NOMO-1 treated with DMSO at 0.1 percent for 48 hours (cell line): ENCODE measurements at regions not wholly inside any gene's neighbourhood (a gene's known extent, or its start where the extent isn't known, plus 50 kb on each side); places are given as distances from the start of the nearest gene placed in this dataset.
A peak's percentile ranks its signal among the peaks of the same experiment; 100 is the strongest.
"Not testable (repeated sequence)": the region's sequence is repeated elsewhere in the genome, so short reads cannot be mapped to it uniquely, and the experiment has no call there.

ENCODE experiments used
- DNase-seq: peaks from one replicate; lab custom pipeline; 2025; ENCODE audit not compliant: unreplicated experiment; lab: John Stamatoyannopoulos, UW

DNA sequence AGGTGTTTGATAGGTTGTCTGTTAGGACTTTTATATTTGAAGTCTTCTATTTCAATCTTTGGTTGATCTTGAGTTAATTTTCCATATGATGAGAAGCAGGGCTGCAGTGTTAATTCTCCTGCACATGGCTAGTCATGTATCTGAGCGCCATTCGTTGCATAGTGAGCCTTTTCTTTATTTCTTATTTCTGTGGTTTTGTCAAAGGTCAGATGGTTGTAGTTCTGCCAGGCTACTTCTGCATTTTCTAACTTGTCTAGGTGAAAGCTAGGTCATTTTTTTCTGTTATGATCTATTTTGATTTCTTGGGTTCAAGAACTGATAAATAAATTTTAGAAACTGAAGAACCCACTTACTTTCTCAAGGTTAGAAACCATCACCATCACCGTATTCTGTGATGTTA is 56.7 kb downstream of the CCDC74A start:
- DNase-seq: peak; percentile 64

DNA sequence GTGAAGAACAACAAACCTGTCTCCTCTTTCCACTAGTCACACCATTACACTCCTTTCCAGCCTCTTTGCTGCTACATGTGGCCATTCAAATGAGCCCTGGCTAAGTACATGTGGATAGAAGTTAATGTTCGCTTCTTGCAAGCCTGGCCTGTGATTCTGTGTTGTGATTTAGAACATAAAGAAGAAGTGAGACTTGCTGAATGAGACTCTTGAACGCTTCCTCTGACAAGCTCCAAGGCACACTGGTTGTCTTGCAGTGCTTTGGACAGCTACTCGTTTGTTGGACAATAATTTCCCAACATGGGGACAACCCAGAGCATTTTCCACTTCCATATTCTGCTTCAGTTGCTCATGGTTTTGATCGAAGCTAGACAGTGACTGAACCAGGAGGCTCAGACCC is 57.3 kb downstream of the CCDC74A start:
- peak; percentile 82 for DNase-seq

DNA sequence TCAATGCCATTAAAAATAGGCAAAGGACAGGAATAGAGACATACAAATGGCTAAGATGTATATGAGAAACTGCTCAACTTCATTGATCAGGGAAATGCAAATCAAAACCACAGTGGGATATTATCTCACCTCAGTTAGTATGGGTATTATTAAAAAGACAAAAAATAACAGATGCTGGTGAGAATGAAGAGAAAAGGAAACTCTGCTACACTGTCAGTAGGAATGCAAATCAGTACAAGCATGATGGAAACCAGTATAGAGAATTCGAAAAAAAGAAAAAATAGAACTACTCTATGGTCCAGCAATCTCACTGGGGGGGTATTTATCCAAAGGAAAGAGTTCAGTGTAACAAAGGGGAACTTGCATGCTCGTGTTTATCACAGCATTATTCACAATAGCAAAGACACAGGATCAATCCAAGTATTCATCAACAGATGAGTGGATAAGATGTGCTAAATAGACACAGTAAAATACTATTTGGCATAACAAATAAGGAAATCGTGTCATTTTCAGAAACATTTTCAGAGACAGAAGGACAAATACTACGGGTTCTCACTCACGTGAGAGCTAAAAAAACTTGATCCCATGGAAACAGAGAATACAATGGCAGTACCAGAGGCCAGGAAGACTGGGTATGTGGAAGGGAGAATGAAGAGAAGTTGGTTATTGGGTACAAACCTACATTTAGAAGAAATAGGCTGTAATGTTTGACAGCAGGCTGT is 60.6 kb downstream of the CCDC74A start:
- DNase-seq: no peak

DNA sequence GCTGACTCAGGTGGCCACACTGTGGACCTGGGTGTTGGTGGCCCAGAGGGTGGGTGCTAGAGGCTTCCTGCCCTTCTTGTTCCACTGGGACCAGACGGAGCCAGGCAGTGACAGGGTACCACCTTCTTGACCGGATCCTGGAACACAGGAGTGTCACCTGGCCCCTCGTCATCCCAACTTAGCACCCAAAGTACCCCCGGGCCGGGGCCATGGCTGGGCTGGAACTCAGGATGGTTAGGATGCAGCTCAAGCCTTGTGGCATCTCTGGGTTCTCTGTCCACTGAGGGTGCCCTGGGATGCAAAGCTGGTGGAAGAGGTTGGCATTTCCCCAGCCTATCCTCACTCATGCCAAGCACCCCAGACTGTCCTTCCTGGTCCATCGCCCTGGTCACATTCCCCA is 61.4 kb downstream of the CCDC74A start:
- not testable (repeated sequence) for DNase-seq

DNA sequence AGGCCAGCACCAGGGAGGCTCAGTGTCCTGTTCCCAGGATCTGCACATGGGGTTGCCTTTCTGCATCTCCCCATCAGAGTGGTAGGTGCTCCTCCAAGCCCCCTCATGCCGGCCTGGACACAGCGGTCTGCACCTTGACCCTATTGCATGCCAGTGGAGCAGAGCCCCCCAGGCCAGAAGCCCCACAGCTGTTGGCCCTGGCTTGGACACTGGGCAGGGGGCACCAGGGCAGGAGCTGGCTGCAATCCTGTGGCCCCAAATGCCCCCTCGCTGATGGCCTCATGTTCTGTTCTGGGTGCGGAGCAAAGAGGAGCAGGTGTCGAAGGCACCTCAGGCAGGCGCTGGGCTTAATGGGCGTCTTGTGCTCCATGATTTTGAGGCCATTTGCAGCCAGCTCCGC is 62.7 kb downstream of the CCDC74A start:
- no peak for DNase-seq

DNA sequence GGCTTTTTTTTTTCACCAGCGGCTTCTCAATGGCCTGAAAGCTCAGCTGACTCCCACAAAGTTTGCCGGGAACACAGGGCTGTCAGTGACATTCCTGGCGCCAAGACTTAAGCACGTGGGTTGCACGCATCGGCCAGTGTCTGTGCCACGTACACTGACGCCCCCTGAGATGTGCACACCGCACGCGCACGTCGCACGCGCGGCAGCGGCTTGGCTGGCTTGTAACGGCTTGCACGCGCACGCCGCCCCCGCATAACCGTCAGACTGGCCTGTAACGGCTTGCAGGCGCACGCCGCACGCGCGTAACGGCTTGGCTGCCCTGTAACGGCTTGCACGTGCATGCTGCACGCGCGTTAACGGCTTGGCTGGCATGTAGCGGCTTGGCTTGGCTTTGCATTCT is 63.2 kb downstream of the CCDC74A start:
- no peak for DNase-seq

DNA sequence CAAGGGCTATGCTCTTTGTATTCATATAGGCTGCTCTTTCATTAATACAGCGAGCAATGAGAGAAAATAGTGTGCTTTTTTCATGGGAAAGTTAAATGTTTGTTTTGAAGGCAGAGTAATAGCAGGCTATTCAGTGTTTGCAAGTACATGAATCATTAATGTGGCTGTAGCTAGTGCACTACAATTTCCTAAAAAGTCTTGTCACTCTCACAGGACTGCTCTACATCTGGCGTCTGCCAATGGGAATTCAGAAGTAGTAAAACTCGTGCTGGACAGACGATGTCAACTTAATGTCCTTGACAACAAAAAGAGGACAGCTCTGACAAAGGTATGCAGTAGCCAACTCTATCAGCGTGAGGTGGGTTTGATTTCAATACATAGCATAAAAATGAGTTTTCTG is 68.9 kb downstream of the CCDC74A start:
- DNase-seq: not testable (repeated sequence)

DNA sequence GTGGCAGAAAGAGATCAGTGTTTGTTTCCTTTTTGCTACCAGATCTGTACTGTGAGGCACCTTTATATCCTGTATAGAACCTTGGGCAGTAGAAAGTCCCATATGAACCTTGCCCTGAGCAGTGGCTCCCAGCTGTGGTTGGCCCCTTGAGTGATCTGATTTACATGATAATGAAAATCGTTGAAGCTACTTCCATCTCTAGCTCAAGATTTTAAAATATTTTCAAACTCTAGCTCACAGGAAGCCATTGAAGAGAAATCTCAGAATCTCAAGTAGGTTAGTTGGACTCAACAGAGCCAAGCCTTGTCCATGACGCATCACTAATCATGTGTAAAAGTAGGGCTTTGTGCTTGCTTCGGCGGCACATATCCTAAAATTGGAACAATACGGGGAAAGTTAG is 74.8 kb downstream of the CCDC74A start:
- not testable (repeated sequence) for DNase-seq

DNA sequence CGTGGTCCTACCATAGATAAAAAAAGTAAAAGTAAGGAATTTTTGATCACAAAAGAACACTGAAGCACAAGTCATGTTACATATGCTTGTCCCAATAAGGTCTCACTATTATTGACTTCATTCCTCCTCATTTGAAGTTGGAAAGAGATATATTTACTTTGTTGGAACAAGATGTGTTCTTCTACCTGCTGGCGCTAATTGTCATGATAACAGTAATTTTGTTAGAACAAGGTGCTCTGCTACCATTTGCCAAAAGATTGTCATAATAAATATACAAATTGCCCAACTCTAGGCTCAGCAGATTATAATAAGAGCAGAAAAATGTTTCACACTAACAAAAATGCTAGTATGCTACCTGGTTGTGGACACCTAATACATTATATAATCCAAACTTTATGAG is 77.0 kb downstream of the CCDC74A start:
- DNase-seq: not testable (repeated sequence)

DNA sequence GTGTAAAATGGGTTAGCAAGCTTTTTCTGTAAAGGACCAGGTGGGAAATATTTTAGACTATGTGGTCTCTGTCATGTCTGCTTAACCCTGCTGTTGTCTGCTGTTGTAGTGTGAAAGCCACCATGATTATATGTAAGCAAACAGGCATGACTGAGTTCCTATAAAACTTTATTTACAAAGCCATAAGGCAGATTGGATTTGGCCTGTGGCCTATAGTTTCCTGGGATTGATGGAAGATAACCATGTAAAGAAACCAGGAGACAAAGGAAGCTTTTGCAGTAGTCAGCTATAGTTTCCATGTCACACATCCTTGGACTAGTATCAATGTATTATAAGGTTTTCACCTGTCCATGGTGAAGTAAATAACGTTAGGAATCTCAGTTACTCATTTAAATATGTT is 78.7 kb downstream of the CCDC74A start:
- DNase-seq: not testable (repeated sequence)

DNA sequence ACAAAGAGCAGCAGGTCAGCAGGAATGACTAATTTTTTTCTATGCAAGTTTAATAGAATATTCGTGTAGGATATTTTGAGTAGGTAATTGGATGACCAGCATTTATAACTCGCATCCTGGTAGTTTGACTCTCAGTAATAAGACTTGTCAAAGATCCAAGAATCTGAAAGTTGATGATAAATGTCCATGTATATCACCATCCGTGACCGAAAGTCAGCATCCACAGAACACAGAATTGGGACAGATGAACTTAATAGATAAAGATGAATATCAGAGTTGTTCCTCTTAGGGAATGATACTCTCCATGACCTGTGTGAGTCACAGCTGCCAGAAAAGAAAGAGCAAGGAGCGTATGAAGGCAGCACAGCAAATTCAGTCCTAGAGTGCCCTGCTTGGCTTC is 79.4 kb downstream of the CCDC74A start:
- DNase-seq: not testable (repeated sequence)

DNA sequence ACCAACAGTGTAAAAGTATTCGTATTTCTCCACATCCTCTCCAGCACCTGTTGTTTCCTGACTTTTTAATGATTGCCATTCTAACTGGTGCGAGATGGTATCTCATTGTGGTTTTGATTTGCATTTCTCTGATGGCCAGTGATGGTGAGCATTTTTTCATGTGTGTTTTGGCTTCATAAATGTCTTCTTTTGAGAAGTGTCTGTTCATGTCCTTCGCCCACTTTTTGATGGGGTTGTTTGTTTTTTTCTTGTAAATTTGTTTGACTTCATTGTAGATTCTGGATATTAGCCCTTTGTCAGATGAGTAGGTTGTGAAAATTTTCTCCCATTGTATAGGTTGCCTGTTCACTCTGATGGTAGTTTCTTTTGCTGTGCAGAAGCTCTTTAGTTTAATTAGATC is 86.9 kb downstream of the CCDC74A start:
- DNase-seq: not testable (repeated sequence)

DNA sequence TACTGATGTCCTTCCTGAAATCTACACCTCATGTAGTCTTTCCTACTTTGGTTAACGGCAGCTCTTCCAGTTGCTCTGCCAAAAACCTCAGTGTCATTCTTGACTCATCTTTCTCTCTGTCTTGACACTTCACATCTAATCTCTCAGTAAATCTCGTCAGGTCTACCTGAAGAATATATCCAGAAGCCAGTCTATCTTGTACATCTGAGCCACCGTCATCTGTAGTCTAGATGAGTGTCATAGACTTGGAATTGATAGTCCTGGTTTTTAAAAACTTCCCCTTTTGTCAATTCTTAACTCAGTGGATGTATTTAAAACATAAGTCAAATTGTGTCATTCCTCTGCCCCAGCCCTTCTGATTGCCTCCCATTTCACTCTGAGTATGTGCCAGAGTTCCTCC is 90.6 kb downstream of the CCDC74A start:
- peak; percentile 3 for DNase-seq

DNA sequence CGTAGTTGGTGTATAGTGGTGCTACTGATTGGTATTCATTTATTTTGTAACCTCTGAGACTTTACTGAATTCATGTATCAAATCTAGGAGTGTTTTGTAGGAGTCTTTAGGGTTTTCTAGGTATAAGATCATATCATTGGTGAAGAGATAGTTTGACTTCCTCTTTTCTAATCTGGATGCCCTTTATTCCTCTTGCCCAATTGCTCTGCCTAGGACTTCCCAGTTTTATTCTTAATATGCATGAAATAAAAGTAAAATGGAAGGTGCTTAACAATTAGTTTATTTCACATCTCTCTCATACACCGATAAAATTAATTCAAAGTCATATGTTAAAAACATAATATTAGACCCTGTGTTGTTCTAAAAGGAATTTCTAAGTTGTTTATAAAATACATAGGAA is 95.2 kb downstream of the CCDC74A start:
- peak; percentile 76 for DNase-seq

DNA sequence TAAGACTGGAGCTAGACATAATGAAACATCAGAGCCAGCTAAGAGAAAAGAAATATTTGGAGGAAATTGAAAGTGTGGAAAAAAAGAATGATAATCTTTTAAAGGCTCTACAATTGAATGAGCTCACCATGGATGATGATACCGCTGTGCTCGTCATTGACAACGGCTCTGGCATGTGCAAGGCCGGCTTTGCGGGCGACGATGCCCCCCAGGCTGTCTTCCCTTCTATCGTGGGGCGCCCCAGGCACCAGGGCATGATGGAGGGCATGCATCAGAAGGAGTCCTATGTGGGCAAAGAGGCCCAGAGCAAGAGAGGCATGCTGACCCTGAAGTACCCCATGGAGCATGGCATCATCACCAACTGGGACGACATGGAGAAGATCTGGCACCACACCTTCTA is 98.3 kb downstream of the CCDC74A start:
- not testable (repeated sequence) for DNase-seq

DNA sequence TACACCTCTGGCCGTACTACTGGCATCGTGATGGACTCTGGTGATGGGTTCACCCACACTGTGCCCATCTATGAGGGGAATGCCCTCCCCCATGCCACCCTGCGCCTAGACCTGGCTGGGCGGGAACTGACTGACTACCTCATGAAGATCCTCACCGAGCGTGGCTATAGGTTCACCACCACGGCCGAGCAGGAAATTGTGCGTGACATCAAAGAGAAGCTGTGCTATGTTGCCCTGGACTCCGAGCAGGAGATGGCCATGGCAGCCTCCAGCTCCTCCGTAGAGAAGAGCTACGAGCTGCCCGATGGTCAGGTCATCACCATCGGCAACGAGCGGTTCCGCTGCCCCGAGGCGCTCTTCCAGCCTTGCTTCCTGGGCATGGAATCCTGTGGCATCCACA is 98.9 kb downstream of the CCDC74A start:
- DNase-seq: not testable (repeated sequence)

DNA sequence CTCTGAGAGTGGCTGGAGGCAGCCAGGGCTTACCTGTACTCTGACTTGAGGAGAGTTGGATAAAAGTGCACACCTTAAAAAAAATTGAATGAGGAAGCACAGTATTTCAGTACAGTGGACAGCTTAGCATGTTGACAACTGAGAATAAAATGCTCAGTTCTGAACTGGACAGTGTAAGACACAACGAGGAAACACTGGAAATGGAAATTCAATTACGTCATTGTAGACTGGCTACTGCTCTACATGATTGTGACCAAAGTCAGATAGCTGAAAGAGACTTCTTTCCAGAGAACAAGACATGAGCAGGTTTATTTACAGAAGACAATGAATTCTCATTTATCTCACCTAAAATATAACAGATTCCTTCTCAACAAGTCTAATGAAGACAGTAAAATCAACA is 100.1 kb downstream of the CCDC74A start:
- DNase-seq: not testable (repeated sequence)

DNA sequence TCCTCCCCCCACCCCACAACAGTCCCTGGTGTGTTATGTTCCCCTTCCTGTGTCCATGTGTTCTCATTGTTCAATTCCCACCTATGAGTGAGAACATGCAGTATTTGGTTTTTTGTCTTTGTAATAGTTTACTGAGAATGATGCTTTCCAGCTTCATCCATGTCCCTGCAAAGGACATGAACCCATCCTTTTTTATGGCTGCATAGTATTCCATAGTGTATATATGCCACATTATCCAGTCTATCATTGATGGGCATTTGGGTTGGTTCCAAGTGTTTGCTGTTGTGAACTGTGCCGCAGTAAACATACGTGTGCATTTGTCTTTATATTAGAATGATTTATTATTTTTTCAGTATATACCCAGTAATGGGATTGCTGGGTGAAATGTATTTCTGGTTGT is 104.0 kb downstream of the CCDC74A start:
- not testable (repeated sequence) for DNase-seq

DNA sequence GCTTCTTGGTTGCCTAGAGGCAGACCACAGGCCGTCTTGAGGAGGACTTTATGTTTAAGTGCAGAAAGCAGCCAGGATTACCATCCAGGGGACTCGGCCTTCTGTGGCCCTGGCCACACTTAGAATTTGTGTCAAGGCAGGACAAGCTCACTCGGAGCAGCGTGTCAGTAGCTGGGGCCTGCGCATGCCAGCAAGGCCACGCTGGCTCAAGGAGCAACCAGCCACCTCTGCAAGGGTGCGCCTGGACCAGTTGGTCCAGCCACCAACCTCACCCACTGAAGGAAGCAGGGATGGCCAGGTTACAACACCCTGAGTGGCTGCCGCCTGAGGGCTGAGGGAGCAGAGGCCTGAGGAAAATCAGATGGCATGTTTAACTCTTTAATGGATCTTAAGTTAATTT is 105.7 kb downstream of the CCDC74A start:
- DNase-seq: not testable (repeated sequence)

DNA sequence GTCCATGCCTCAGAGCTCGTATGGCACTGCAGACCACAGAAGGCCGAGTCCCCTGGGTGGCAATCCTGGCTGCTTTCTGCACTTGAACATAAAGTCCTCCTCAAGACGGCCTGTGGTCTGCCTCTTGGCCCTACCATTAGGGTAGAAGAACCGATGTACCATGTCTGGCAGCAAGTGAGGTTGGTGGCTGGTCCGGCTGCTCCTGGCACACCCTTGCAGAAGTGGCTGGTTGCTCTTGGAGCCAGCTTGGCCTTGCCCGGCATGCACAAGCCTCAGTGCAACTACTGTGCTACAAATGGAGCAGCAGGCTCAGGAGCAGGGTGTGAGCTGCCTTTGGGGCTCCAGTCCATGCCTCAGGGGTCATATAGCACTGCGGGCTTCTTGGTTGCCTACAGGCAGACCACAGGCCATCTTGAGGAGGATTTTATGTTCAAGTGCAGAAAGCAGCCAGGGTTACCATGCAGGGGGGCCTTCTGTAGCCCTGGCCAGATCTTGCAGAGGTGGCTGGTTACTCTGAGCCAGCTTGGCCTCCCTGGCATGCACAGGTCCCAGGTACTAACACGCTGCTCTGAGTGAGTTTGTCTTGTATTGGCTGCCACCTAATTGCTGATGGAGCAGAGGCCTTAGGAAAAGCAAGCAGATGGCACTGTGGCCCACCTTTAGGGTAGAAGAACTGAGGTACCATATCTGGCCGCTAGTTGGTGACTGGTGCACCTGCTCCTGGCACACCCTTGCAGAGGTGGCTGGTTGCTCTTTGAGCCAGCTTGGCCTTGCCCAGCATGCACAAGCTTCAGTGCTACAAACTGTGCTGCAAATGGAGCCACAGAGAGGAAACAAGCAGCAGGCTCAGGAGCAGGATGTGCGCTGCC is 106.4 kb downstream of the CCDC74A start:
- not testable (repeated sequence) for DNase-seq

DNA sequence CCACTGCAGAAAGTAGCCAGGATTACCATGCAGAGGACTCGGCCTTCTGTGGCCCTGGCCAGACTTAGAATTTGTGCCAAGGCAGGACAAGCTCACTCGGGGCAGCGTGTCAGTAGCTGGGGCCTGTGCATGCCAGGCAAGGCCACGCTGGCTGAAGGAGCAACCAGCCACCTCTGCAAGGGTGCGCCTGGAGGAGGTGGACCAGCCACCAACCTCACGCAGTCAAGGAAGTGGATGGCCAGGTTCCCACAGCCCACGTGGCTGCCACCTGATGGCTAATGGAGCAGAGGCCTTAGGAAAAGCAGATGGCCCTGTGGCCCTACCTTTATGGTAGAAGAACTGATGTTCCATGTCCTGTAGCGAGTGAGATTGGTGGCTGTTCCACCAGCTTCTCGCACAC is 107.9 kb downstream of the CCDC74A start:
- no peak for DNase-seq

DNA sequence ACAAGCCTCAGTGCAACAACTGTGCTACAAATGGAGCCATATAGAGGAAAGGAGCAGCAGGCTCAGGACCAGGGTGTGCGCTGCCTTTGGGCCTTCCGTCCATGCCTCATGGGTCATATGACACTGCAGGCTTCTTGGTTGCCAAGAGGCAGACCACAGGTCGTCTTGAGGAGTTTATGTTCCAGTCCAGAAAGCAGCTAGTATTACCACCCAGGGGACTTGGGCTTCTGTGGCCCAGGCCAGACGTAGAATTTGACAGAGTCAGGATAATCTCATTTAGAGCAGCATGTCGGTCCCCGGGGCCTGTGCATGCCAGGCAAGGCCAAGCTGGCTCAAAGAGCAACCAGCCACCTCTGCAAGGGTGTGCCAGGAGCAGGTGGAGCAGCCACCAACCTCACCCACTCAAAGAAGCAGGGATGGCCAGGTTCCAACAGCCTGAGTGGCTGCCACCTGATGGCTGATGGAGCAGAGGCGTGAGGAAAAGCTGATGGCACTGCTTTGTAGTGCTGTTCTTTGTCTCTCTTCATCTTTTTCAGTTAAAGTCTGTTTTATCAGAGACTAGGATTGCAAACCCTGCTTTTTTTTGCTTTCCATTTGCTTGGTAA is 109.1 kb downstream of the CCDC74A start:
- not testable (repeated sequence) for DNase-seq
